OCI-LY1 (cell line): ENCODE measurements at regions not wholly inside any gene's neighbourhood (a gene's known extent, or its start where the extent isn't known, plus 50 kb on each side); places are given as distances from the start of the nearest gene placed in this dataset.

ENCODE experiments used
- H2AFZ ChIP-seq: fragments of 200-600 bp; sonication (generic), shearing (Covaris generic); 2 replicates; pipeline ENCODE4 v1.6.0; 2014; ENCODE audit warnings: antibody characterized with exemption, mild to moderate bottlenecking, low read length
- H3F3A ChIP-seq: fragments of 200-600 bp; sonication (generic), shearing (Covaris generic); 2 replicates; pipeline ENCODE4 v1.6.0; 2014; ENCODE audit warnings: mild to moderate bottlenecking, antibody characterized with exemption, low read length, moderate library complexity; ENCODE audit not compliant: insufficient read depth
- H3K27ac ChIP-seq: fragments of 200-600 bp; sonication (generic); 2 replicates; pipeline ENCODE4 v1.5.1; 2014; ENCODE audit warnings: low read length, mixed run types, mild to moderate bottlenecking, low read depth; ENCODE audit not compliant: poor library complexity, severe bottlenecking
- H3K27me3 ChIP-seq: fragments of 200-600 bp; sonication (generic); 2 replicates; pipeline ENCODE4 v1.6.0; 2014; ENCODE audit warnings: antibody characterized with exemption, mild to moderate bottlenecking, low read length, moderate library complexity; ENCODE audit not compliant: insufficient read depth
- H3K36me3 ChIP-seq: fragments of 200-600 bp; sonication (generic); 2 replicates; pipeline ENCODE4 v1.6.1; 2014; ENCODE audit warnings: mild to moderate bottlenecking, antibody characterized with exemption, low read length, moderate library complexity, mixed read lengths; ENCODE audit not compliant: insufficient read depth
- H3K4me1 ChIP-seq: fragments of 200-600 bp; sonication (generic); 2 replicates; pipeline ENCODE4 v1.5.1; 2014; ENCODE audit warnings: mild to moderate bottlenecking, low read length, moderate library complexity; ENCODE audit not compliant: insufficient read depth, severe bottlenecking
- H3K4me2 ChIP-seq: fragments of 200-600 bp; sonication (generic), shearing (Covaris generic); 2 replicates; pipeline ENCODE4 v1.6.1; 2014; ENCODE audit warnings: low read length
- H3K4me3 ChIP-seq: fragments of 200-600 bp; sonication (generic); 2 replicates; pipeline ENCODE4 v1.5.1; 2014; ENCODE audit warnings: low read length, low read depth, mild to moderate bottlenecking, mixed read lengths; ENCODE audit not compliant: poor library complexity, severe bottlenecking
- H3K79me2 ChIP-seq: fragments of 200-600 bp; shearing (Covaris generic); 2 replicates; pipeline ENCODE4 v1.6.1; 2016; ENCODE audit warnings: mixed run types, low read length, mixed read lengths; ENCODE audit not compliant: insufficient read depth
- H3K9ac ChIP-seq: fragments of 200-600 bp; sonication (generic), shearing (Covaris generic); 2 replicates; pipeline ENCODE4 v1.6.1; 2014; ENCODE audit warnings: mild to moderate bottlenecking, low read length, mixed read lengths
- H3K9me2 ChIP-seq: fragments of 200-600 bp; sonication (generic), shearing (Covaris generic); 2 replicates; pipeline ENCODE4 v1.6.1; 2014; ENCODE audit warnings: low read depth, mild to moderate bottlenecking, low read length, mixed read lengths
- H3K9me3 ChIP-seq: fragments of 200-600 bp; shearing (Covaris generic); 2 replicates; pipeline ENCODE4 v1.6.1; 2014; ENCODE audit warnings: low read length, mixed read lengths
- H4K20me1 ChIP-seq: fragments of 200-600 bp; sonication (generic), shearing (Covaris generic); 2 replicates; pipeline ENCODE4 v1.6.0; 2016; ENCODE audit warnings: mild to moderate bottlenecking, low read length; ENCODE audit not compliant: insufficient read depth
- CTCF ChIP-seq: fragments of 200-600 bp; sonication (generic), shearing (Covaris generic); IDR thresholded peaks from 2 replicates; pipeline ENCODE4 v1.5.1; 2017; ENCODE audit warnings: mild to moderate bottlenecking, antibody characterized with exemption, low read length, moderate library complexity, mixed read lengths
- EZH2 ChIP-seq: fragments of 200-600 bp; sonication (generic), shearing (Covaris generic); IDR thresholded peaks from 2 replicates; pipeline ENCODE4 v1.8.0; 2017; ENCODE audit warnings: borderline replicate concordance, mixed run types, mild to moderate bottlenecking, antibody characterized with exemption, low read length, moderate library complexity, mixed read lengths

DNA sequence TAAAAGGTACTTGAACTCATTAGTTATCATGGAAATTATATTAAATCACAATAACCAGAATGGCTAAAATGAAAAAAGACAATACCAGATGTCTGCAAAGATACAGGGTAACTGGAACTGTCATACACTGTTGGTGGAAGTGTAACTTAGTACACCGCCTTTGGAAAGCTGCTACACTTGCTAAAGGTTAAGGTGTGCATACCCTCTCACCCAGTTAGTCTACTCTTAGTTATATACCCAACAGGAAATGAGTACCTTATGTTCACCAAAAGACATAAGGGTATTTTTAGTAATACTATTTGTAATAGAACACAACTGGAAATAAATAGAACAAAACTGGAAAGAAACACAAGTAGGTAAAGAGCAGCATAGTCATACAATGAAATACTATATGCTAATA is 155.8 kb upstream of the THUMPD2 start:
- no peak overlapping the region for H3K27ac ChIP-seq
- H3K4me1 ChIP-seq = no peaks in the 10 kb centered on the region
- H3K9me3 ChIP-seq = no peaks in the 10 kb centered on the region
- no peak for TF ChIP-seq CTCF
- no peak for TF ChIP-seq EZH2
- no peaks in the 10 kb centered on the region for H4K20me1 ChIP-seq
- H3K36me3 ChIP-seq = no peaks in the 10 kb centered on the region
- H3K27me3 ChIP-seq = no peaks in the 10 kb centered on the region
- no peaks in the 10 kb centered on the region for H3K9me2 ChIP-seq
- H3K79me2 ChIP-seq = no peaks in the 10 kb centered on the region
- no peak overlapping the region for H3K4me2 ChIP-seq
- no peak overlapping the region for H3K9ac ChIP-seq
- no peak overlapping the region for H2AFZ ChIP-seq
- no peaks in the 10 kb centered on the region for H3F3A ChIP-seq
- H3K4me3 ChIP-seq = no peak overlapping the region

- Histone ChIP-seq H3K27ac (no peak overlapping the region), H3K9ac (no peak overlapping the region), H3K9me2 (no peaks in the 10 kb centered on the region), H3K4me3 (no peak overlapping the region), H4K20me1 (no peaks in the 10 kb centered on the region), H3K9me3 (no peaks in the 10 kb centered on the region), H3F3A (no peaks in the 10 kb centered on the region), H3K27me3 (no peaks in the 10 kb centered on the region), H2AFZ (no peak overlapping the region), H3K79me2 (no peaks in the 10 kb centered on the region), H3K36me3 (no peaks in the 10 kb centered on the region), H3K4me1 (no peaks in the 10 kb centered on the region), H3K4me2 (no peak overlapping the region)
- TF ChIP-seq EZH2 = no peak
- TF ChIP-seq CTCF = no peak
These were observed 154.1 kb upstream of the THUMPD2 start for GRCh38 chr2:39933196-39933595.

DNA sequence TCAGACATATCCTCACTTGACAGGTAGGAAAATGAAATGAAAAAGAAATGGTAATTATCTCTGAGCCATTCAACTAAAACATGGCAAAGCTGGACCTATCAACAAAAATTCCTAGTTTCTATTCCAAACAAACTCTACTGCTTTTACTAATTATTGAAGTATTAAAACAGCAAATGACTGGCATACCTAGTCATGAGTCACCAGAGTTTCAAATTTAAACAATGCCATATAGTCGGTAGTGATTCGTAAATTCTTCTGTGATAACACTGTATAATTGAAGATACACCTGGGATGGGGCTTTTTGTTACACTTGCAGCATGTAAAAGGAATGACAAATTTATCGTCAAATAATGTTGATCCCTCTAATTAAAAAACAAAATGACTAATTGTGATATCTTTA is 153.1 kb upstream of the THUMPD2 start:
- Histone ChIP-seq H3K27ac (no peak overlapping the region), H3K9me2 (no peaks in the 10 kb centered on the region), H3K9me3 (no peaks in the 10 kb centered on the region), H2AFZ (no peak overlapping the region), H3K36me3 (no peaks in the 10 kb centered on the region), H3K4me1 (no peaks in the 10 kb centered on the region), H3K27me3 (no peaks in the 10 kb centered on the region), H3K9ac (no peak overlapping the region), H3F3A (no peaks in the 10 kb centered on the region), H4K20me1 (no peaks in the 10 kb centered on the region), H3K4me3 (no peak overlapping the region), H3K79me2 (no peaks in the 10 kb centered on the region), H3K4me2 (no peak overlapping the region)
- no peak for TF ChIP-seq EZH2
- TF ChIP-seq CTCF = no peak
